ENCODE measurements at regions not wholly inside any gene's neighbourhood (a gene's known extent, or its start where the extent isn't known, plus 50 kb on each side); places are given as distances from the start of the nearest gene placed in this dataset.

DNA sequence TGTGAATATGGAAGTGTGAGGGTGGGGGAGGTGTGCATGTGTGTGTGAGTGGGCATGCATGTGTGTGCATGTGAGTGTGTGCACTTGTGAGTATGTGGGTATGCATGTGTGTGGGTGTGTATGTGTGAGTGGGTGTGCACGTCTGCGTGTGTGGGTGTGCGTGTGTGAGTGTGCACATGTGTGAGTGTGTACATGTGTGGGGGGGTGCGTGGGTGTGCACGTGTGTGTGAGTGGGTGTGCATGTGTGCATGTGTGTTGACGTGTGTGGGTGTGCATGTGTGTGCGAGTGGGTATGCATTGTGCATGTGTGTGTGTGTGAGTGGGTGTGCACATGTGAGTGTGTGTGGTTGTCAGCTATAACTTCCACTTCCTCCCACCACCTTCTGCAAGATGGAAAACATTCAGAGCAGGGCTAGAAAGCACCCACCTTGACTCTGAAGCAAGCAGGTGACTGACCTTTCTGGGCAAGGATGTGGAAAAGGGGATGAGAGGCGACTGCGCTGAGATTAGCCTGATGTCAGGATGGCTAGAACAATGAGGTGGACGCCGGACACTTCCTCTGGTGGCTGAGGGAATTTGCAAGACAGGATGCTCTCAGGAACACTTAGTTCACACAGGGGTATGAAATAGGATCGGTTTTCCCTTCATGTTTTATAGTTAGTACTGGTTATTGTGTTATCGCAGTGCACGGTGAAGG lies 103.6 kb downstream of the ACKR3 start:
- WGBS, 3 donors, result 85 to 91% (median 89%) methylated on average over 14 of the region's 14 CpGs
- no peak for FAIRE-seq
- DNase-seq, result no peak
- Histone ChIP-seq H3K27me3 (ENCODE audit: control insufficient read depth in 3 of 3, insufficient read depth in 3 of 3, low read length in 3 of 3) (peaks cover 0 to 2% (median 0%) of the 10 kb centered on the region in 3 donors), H3K27ac (ENCODE audit: low read depth in 1 of 3, low read length in 2 of 3) (no peak overlapping the region), H3K36me3 (ENCODE audit: control insufficient read depth in 3 of 3, insufficient read depth in 2 of 3, low read depth in 1 of 3, low read length in 3 of 3) (no peaks in the 10 kb centered on the region), H3K4me3 (ENCODE audit: low read depth in 1 of 3, low read length in 3 of 3) (no peak overlapping the region), H3K4me1 (ENCODE audit: control insufficient read depth in 3 of 3, insufficient read depth in 2 of 3, low read depth in 1 of 3, low read length in 2 of 3) (no peaks in the 10 kb centered on the region), H3K9me3 (ENCODE audit: control insufficient read depth in 2 of 2, insufficient read depth in 1 of 2, low read depth in 1 of 2, low read length in 1 of 2) (no peaks in the 10 kb centered on the region)

DNA sequence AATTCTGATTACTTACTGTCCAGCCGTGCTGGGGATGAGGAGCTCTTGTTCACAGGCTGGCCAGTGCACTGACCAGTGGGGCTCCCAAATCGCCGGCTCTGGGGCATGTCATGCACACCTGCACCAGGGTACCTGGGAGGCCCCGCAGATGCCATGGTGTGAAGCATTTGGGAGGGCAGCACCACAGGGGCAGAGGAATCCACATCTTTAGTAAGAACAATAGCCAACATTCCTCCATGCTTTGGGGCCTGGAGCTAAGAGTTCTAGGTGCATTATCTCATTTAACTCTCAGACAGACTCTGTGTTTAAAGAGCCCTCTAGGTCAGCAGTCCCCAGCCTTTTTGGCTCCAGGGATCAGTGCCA lies 104.2 kb downstream of the ACKR3 start:
- Histone ChIP-seq H3K36me3 (ENCODE audit: control insufficient read depth in 3 of 3, insufficient read depth in 2 of 3, low read depth in 1 of 3, low read length in 3 of 3) (no peaks in the 10 kb centered on the region), H3K4me1 (ENCODE audit: control insufficient read depth in 3 of 3, insufficient read depth in 2 of 3, low read depth in 1 of 3, low read length in 2 of 3) (no peaks in the 10 kb centered on the region), H3K27ac (ENCODE audit: low read depth in 1 of 3, low read length in 2 of 3) (no peak overlapping the region), H3K27me3 (ENCODE audit: control insufficient read depth in 3 of 3, insufficient read depth in 3 of 3, low read length in 3 of 3) (peaks cover 0 to 4% (median 0%) of the 10 kb centered on the region in 3 donors), H3K4me3 (ENCODE audit: low read depth in 1 of 3, low read length in 3 of 3) (no peak overlapping the region), H3K9me3 (ENCODE audit: control insufficient read depth in 2 of 2, insufficient read depth in 1 of 2, low read depth in 1 of 2, low read length in 1 of 2) (no peaks in the 10 kb centered on the region)
- FAIRE-seq, result no peak
- 89 to 94% (median 89%) methylated on average over 4 of the region's 4 CpGs for WGBS, 3 donors
- DNase-seq, result no peak

DNA sequence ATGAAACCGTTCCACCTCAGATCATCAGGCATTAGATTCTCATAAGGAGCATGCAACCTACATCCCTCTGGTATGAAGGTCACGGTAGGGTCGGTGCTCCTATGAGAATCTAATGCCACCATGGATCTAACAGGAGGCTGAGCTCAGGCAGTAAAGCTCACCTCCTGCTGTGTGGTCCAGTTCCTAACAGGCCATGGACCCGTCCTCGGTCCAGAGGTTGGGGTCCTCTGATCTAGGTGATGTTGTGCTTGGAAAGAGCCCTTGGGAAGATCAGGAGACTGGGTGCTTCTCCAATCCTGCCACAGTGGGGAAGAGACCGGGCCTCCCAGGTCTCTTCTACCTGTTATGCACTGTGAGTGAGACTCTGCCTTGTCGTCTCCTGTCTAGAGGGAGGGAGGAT lies 104.6 kb downstream of the ACKR3 start:
- Histone ChIP-seq H3K4me1 (ENCODE audit: control insufficient read depth in 3 of 3, insufficient read depth in 2 of 3, low read depth in 1 of 3, low read length in 2 of 3) (no peaks in the 10 kb centered on the region), H3K27ac (ENCODE audit: low read depth in 1 of 3, low read length in 2 of 3) (no peak overlapping the region), H3K9me3 (ENCODE audit: control insufficient read depth in 2 of 2, insufficient read depth in 1 of 2, low read depth in 1 of 2, low read length in 1 of 2) (no peaks in the 10 kb centered on the region), H3K27me3 (ENCODE audit: control insufficient read depth in 3 of 3, insufficient read depth in 3 of 3, low read length in 3 of 3) (peaks cover 0 to 4% (median 0%) of the 10 kb centered on the region in 3 donors), H3K36me3 (ENCODE audit: control insufficient read depth in 3 of 3, insufficient read depth in 2 of 3, low read depth in 1 of 3, low read length in 3 of 3) (no peaks in the 10 kb centered on the region), H3K4me3 (ENCODE audit: low read depth in 1 of 3, low read length in 3 of 3) (no peak overlapping the region)
- FAIRE-seq (no peak), DNase-seq (no peak)
- 80 to 94% (median 85%) methylated on average over 7 of the region's 7 CpGs for WGBS, 3 donors

DNA sequence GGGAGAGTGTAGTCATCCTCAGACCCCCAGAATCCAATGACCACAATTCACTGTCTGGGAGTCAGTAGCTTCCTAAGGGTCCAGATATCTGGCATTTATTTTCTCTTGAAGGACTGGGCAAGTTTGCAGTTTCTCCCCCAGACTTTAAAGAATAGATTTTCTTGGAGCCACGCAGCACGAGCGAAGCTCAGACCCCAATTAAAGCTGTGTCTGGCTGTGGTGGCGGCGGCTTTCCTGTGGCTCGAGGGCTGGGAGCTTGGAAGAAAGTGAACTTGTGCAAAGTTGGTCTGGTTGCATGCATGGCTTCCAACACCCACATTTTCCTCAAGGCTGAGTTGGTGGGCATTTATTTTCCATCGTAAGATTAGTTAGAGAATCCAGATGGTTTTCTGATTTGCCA lies 105.0 kb downstream of the ACKR3 start:
- Histone ChIP-seq H3K9me3 (ENCODE audit: control insufficient read depth in 2 of 2, insufficient read depth in 1 of 2, low read depth in 1 of 2, low read length in 1 of 2) (no peaks in the 10 kb centered on the region), H3K4me1 (ENCODE audit: control insufficient read depth in 3 of 3, insufficient read depth in 2 of 3, low read depth in 1 of 3, low read length in 2 of 3) (no peaks in the 10 kb centered on the region), H3K27me3 (ENCODE audit: control insufficient read depth in 3 of 3, insufficient read depth in 3 of 3, low read length in 3 of 3) (peaks cover 0 to 4% (median 0%) of the 10 kb centered on the region in 3 donors), H3K27ac (ENCODE audit: low read depth in 1 of 3, low read length in 2 of 3) (no peak overlapping the region), H3K4me3 (ENCODE audit: low read depth in 1 of 3, low read length in 3 of 3) (no peak overlapping the region), H3K36me3 (ENCODE audit: control insufficient read depth in 3 of 3, insufficient read depth in 2 of 3, low read depth in 1 of 3, low read length in 3 of 3) (no peaks in the 10 kb centered on the region)
- WGBS, 3 donors, result 73 to 80% (median 79%) methylated on average over 7 of the region's 7 CpGs
- FAIRE-seq (no peak), DNase-seq (no peak)

DNA sequence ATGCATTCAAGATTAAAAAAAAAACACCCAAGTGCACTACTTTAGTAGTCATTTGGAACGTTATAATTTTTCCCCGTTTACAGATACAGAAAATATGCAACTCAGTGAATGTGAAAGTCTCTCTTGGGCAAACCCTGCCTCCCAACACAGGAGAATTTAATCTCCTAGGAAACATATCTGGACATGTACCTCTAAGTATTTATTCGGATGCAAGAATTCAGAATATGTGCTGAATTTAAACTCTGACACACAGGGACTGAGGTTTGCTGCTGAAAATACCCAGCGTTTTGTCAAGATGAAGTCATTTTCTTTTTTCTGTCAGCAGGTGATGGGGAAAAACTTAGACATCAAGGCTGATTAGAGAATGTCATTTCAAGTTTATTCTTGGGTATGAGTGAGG lies 105.4 kb downstream of the ACKR3 start:
- Histone ChIP-seq H3K4me1 (ENCODE audit: control insufficient read depth in 3 of 3, insufficient read depth in 2 of 3, low read depth in 1 of 3, low read length in 2 of 3) (no peaks in the 10 kb centered on the region), H3K9me3 (ENCODE audit: control insufficient read depth in 2 of 2, insufficient read depth in 1 of 2, low read depth in 1 of 2, low read length in 1 of 2) (no peaks in the 10 kb centered on the region), H3K36me3 (ENCODE audit: control insufficient read depth in 3 of 3, insufficient read depth in 2 of 3, low read depth in 1 of 3, low read length in 3 of 3) (no peaks in the 10 kb centered on the region), H3K27me3 (ENCODE audit: control insufficient read depth in 3 of 3, insufficient read depth in 3 of 3, low read length in 3 of 3) (peaks cover 0 to 4% (median 0%) of the 10 kb centered on the region in 3 donors), H3K4me3 (ENCODE audit: low read depth in 1 of 3, low read length in 3 of 3) (no peak overlapping the region), H3K27ac (ENCODE audit: low read depth in 1 of 3, low read length in 2 of 3) (no peak overlapping the region)
- FAIRE-seq, result no peak
- no peak for DNase-seq
- WGBS, 3 donors, result 63 to 70% (median 63%) methylated on average over 4 of the region's 4 CpGs

DNA sequence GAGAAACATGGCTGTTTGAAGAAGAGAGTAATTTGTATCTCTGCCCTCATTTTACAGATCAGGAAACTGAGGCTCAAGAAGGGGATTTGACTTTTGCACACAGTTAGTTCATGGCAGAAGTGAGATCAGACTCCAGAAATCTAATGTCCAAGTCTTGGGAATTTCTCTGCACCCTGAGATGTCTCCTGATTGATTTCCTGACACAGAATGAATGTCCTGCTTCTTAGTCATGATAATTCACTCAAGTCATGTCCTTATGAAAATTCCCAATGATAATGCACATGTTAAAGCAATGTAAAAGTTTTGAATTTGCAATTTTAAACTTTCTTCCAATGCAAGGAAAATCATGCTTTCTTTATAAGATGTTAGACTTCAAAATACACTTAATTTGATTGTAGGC lies 105.9 kb downstream of the ACKR3 start:
- Histone ChIP-seq H3K36me3 (ENCODE audit: control insufficient read depth in 3 of 3, insufficient read depth in 2 of 3, low read depth in 1 of 3, low read length in 3 of 3) (no peaks in the 10 kb centered on the region), H3K4me3 (ENCODE audit: low read depth in 1 of 3, low read length in 3 of 3) (no peak overlapping the region), H3K4me1 (ENCODE audit: control insufficient read depth in 3 of 3, insufficient read depth in 2 of 3, low read depth in 1 of 3, low read length in 2 of 3) (no peaks in the 10 kb centered on the region), H3K9me3 (ENCODE audit: control insufficient read depth in 2 of 2, insufficient read depth in 1 of 2, low read depth in 1 of 2, low read length in 1 of 2) (no peaks in the 10 kb centered on the region), H3K27me3 (ENCODE audit: control insufficient read depth in 3 of 3, insufficient read depth in 3 of 3, low read length in 3 of 3) (peaks cover 0 to 4% (median 0%) of the 10 kb centered on the region in 3 donors), H3K27ac (ENCODE audit: low read depth in 1 of 3, low read length in 2 of 3) (no peak overlapping the region)
- FAIRE-seq (no peak), DNase-seq (no peak)

DNA sequence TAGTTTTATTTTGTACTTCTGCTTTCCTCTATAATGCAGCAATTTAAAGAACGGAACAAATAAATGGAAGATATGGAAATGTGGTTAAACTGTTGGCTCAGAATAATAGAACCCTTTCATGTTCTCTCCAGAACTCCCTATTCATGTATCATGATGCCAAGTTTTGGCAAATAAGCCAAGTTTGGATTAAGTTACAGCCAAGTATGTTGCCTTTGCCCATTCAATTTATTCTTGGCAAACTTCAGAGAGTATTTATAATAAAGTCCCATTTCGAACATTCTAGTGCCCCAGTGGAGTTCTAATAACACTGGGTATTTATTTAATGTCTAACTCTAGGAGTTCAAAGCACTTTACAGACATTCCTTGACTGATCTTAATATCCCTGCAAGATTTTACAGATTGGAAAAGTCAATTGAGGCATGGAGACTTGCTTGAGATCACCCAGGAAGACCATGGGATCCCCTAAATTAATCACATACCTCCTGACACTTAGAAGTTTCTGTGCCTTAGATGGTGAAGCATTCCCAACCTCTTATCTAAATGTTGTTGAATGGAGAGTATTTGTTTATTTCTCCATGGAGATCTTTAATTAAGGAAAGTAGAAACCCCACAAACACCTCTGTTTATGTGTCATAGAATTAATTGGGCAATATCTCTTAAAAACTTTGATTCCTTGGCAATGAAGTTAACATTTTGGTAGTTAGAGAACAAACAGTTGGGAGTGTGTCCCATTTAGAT lies 106.7 kb downstream of the ACKR3 start:
- no peaks in the 10 kb centered on the region for H3K9me3 ChIP-seq (ENCODE audit: control insufficient read depth in 2 of 2, insufficient read depth in 1 of 2, low read depth in 1 of 2, low read length in 1 of 2)
- 29 to 53% (median 38%) methylated on average over 2 of the region's 2 CpGs for WGBS, 3 donors
- no peaks in the 10 kb centered on the region for H3K36me3 ChIP-seq (ENCODE audit: control insufficient read depth in 3 of 3, insufficient read depth in 2 of 3, low read depth in 1 of 3, low read length in 3 of 3)
- H3K27ac ChIP-seq (ENCODE audit: low read depth in 1 of 3, low read length in 2 of 3), result no peak overlapping the region
- H3K27me3 ChIP-seq (ENCODE audit: control insufficient read depth in 3 of 3, insufficient read depth in 3 of 3, low read length in 3 of 3), result peaks cover 0 to 4% (median 0%) of the 10 kb centered on the region in 3 donors
- no peak for DNase-seq
- H3K4me1 ChIP-seq (ENCODE audit: control insufficient read depth in 3 of 3, insufficient read depth in 2 of 3, low read depth in 1 of 3, low read length in 2 of 3), result no peaks in the 10 kb centered on the region
- no peak overlapping the region for H3K4me3 ChIP-seq (ENCODE audit: low read depth in 1 of 3, low read length in 3 of 3)
- no peak for FAIRE-seq

DNA sequence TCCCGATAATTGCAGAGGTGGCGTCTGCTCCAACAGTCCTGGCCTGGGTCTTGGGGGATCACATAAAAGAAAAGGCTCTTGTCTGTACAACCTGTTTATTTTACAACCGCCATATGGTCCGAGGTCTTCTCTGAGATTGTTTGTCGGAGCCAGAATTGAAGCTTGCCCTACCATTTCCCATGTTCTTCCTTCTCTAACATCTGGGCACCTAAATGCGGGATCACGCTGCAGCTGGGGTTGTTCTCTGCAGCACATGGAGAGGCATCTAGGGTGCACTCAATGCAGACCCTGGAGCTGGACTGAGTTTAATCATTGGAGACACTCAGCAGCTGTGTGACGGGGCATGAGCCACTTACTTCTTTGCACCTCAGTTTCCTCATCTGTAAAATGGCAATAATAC lies 107.7 kb downstream of the ACKR3 start:
- DNase-seq (no peak), FAIRE-seq (no peak)
- Histone ChIP-seq H3K4me3 (ENCODE audit: low read depth in 1 of 3, low read length in 3 of 3) (no peak overlapping the region), H3K36me3 (ENCODE audit: control insufficient read depth in 3 of 3, insufficient read depth in 2 of 3, low read depth in 1 of 3, low read length in 3 of 3) (no peaks in the 10 kb centered on the region), H3K27ac (ENCODE audit: low read depth in 1 of 3, low read length in 2 of 3) (no peak overlapping the region), H3K4me1 (ENCODE audit: control insufficient read depth in 3 of 3, insufficient read depth in 2 of 3, low read depth in 1 of 3, low read length in 2 of 3) (no peaks in the 10 kb centered on the region), H3K9me3 (ENCODE audit: control insufficient read depth in 2 of 2, insufficient read depth in 1 of 2, low read depth in 1 of 2, low read length in 1 of 2) (no peaks in the 10 kb centered on the region), H3K27me3 (ENCODE audit: control insufficient read depth in 3 of 3, insufficient read depth in 3 of 3, low read length in 3 of 3) (peaks cover 0 to 4% (median 0%) of the 10 kb centered on the region in 3 donors)
- WGBS, 3 donors, result 84% methylated on average over 8 of the region's 8 CpGs

All from small intestine (tissue), 7 donors.